ENCODE measurements at regions not wholly inside any gene's neighbourhood (a gene's known extent, or its start where the extent isn't known, plus 50 kb on each side); places are given as distances from the start of the nearest gene placed in this dataset.

GRCh38 chr2:191501561-191502168, 176.3 kb upstream of the NABP1 start:
- TF ChIP-seq SIN3A (IDR thresholded peaks at IDR 0.05; ENCODE audit: borderline replicate concordance, insufficient read depth, low read length) = no peak
- TF ChIP-seq POLR2AphosphoS5 (IDR thresholded peaks at IDR 0.05; ENCODE audit: low read depth, low read length) = no peak
- TF ChIP-seq FOXP2 (optimal IDR thresholded peaks at IDR 0.05; ENCODE audit: borderline replicate concordance, extremely low read depth, extremely low read length, insufficient read depth) = no peak
- no peak for TF ChIP-seq REST (IDR thresholded peaks at IDR 0.05; ENCODE audit: insufficient read depth in 1 of 2, low read depth in 2 of 2, low read length in 2 of 2)
- no peak for TF ChIP-seq TAF1 (IDR thresholded peaks at IDR 0.05; ENCODE audit: borderline replicate concordance, insufficient read depth, low read length)

GRCh38 chr2:191506515-191506914, 171.4 kb upstream of the NABP1 start:
- TF ChIP-seq FOXP2 (optimal IDR thresholded peaks at IDR 0.05; ENCODE audit: borderline replicate concordance, extremely low read depth, extremely low read length, insufficient read depth) = no peak
- no peak for TF ChIP-seq TAF1 (IDR thresholded peaks at IDR 0.05; ENCODE audit: borderline replicate concordance, insufficient read depth, low read length)
- TF ChIP-seq REST (IDR thresholded peaks at IDR 0.05; ENCODE audit: insufficient read depth in 1 of 2, low read depth in 2 of 2, low read length in 2 of 2) = no peak
- TF ChIP-seq POLR2AphosphoS5 (IDR thresholded peaks at IDR 0.05; ENCODE audit: low read depth, low read length) = no peak
- no peak for TF ChIP-seq SIN3A (IDR thresholded peaks at IDR 0.05; ENCODE audit: borderline replicate concordance, insufficient read depth, low read length)

- TF ChIP-seq SIN3A (IDR thresholded peaks at IDR 0.05; ENCODE audit: borderline replicate concordance, insufficient read depth, low read length) = no peak
- no peak for TF ChIP-seq POLR2AphosphoS5 (IDR thresholded peaks at IDR 0.05; ENCODE audit: low read depth, low read length)
- TF ChIP-seq TAF1 (IDR thresholded peaks at IDR 0.05; ENCODE audit: borderline replicate concordance, insufficient read depth, low read length) = no peak
- no peak for TF ChIP-seq FOXP2 (optimal IDR thresholded peaks at IDR 0.05; ENCODE audit: borderline replicate concordance, extremely low read depth, extremely low read length, insufficient read depth)
- no peak for TF ChIP-seq REST (IDR thresholded peaks at IDR 0.05; ENCODE audit: insufficient read depth in 1 of 2, low read depth in 2 of 2, low read length in 2 of 2)
Observed at GRCh38 chr2:191508738-191509137, 169.2 kb upstream of the NABP1 start.

- no peak for TF ChIP-seq POLR2AphosphoS5 (IDR thresholded peaks at IDR 0.05; ENCODE audit: low read depth, low read length)
- no peak for TF ChIP-seq FOXP2 (optimal IDR thresholded peaks at IDR 0.05; ENCODE audit: borderline replicate concordance, extremely low read depth, extremely low read length, insufficient read depth)
- TF ChIP-seq REST (IDR thresholded peaks at IDR 0.05; ENCODE audit: insufficient read depth in 1 of 2, low read depth in 2 of 2, low read length in 2 of 2) = no peak
- TF ChIP-seq TAF1 (IDR thresholded peaks at IDR 0.05; ENCODE audit: borderline replicate concordance, insufficient read depth, low read length) = no peak
Observed at GRCh38 chr2:191512216-191512835, 165.6 kb upstream of the NABP1 start.

Measured in PFSK-1 (cell line).